WTC11 (cell line): ENCODE measurements at regions not wholly inside any gene's neighbourhood (a gene's known extent, or its start where the extent isn't known, plus 50 kb on each side); places are given as distances from the start of the nearest gene placed in this dataset.

Source experiments
- ATAC-seq: fragments of 200-7000 bp; cut with Tn5 transposase; 2 replicates; pipeline ENCODE4 v1.10.0; 2021; ENCODE audit warnings: mild to moderate bottlenecking, moderate library complexity
- CTCF ChIA-PET: fragments of 300-600 bp; sonication (Branson Sonifier 250); formaldehyde crosslinking; loops from one replicate; lab custom pipeline; 2021; ENCODE audit warnings: antibody characterized with exemption; lab: Charles Lee
- POLR2A ChIA-PET: fragments of 350-600 bp; sonication (Branson Sonifier 250); formaldehyde crosslinking; loops from one replicate; lab custom pipeline; 2021; ENCODE audit warnings: antibody characterized with exemption; lab: Charles Lee
- DNase-seq: peaks from one replicate; pipeline ENCODE4 v3.0.0; 2021; ENCODE audit warnings: low spot score
- H3K27ac Mint-ChIP-seq: 2 replicates; pipeline ENCODE4 v1.8.0; 2021; ENCODE audit warnings: mixed read lengths
- H3K27me3 Mint-ChIP-seq: 2 replicates; pipeline ENCODE4 v1.8.0; 2021; ENCODE audit warnings: low read depth, mild to moderate bottlenecking, moderate library complexity, mixed read lengths
- H3K36me3 Mint-ChIP-seq: 2 replicates; pipeline ENCODE4 v1.8.0; 2021; ENCODE audit warnings: mixed read lengths
- H3K4me1 Mint-ChIP-seq: 2 replicates; pipeline ENCODE4 v1.8.0; 2022; ENCODE audit warnings: mixed read lengths
- H3K4me3 Mint-ChIP-seq: 2 replicates; pipeline ENCODE4 v1.8.0; 2021; ENCODE audit warnings: mild to moderate bottlenecking, moderate library complexity, mixed read lengths
- H3K9me3 Mint-ChIP-seq: 2 replicates; pipeline ENCODE4 v1.8.0; 2021; ENCODE audit warnings: mixed read lengths
- ATF1 ChIP-seq: sonication (generic); formaldehyde crosslinking; IDR thresholded peaks from 2 replicates; pipeline ENCODE4 v1.8.1; 2023; ENCODE audit warnings: mild to moderate bottlenecking, moderate library complexity, missing genetic modification reagents
- EMX1 ChIP-seq: fragments of 250-450 bp; sonication (Bioruptor Pico); IDR thresholded peaks from 2 replicates; pipeline ENCODE4 v1.8.0; 2021; ENCODE audit warnings: mild to moderate bottlenecking
- ESRRA ChIP-seq: sonication (generic); formaldehyde crosslinking; IDR thresholded peaks from 2 replicates; pipeline ENCODE4 v1.8.1; 2022; ENCODE audit warnings: mild to moderate bottlenecking, missing genetic modification reagents, borderline replicate concordance
- GRHL2 ChIP-seq: fragments of 250-450 bp; sonication (Bioruptor Pico); IDR thresholded peaks from 2 replicates; pipeline ENCODE4 v1.8.0; 2022; ENCODE audit warnings: mild to moderate bottlenecking, moderate library complexity; ENCODE audit not compliant: insufficient replicate concordance, severe bottlenecking
- HMGA2 ChIP-seq: fragments of 250-450 bp; sonication (Bioruptor Pico); IDR thresholded peaks from 2 replicates; pipeline ENCODE4 v1.4.0; 2021; ENCODE audit warnings: mild to moderate bottlenecking, moderate library complexity
- NFYB ChIP-seq: sonication (generic); formaldehyde crosslinking; conservative IDR thresholded peaks from 2 replicates; pipeline ENCODE4 v1.8.0; 2022; ENCODE audit warnings: low read depth, missing genetic modification reagents
- NR3C1 ChIP-seq: sonication (generic); formaldehyde crosslinking; conservative IDR thresholded peaks from 2 replicates; pipeline ENCODE4 v1.8.1; 2023; ENCODE audit warnings: low read depth, mild to moderate bottlenecking, missing genetic modification reagents
- PRRX2 ChIP-seq: fragments of 250-450 bp; sonication (Bioruptor Pico); IDR thresholded peaks from 2 replicates; pipeline ENCODE4 v1.8.0; 2021; ENCODE audit warnings: mild to moderate bottlenecking
- RELA ChIP-seq: sonication (generic); formaldehyde crosslinking; IDR thresholded peaks from 2 replicates; pipeline ENCODE4 v1.8.1; 2022; ENCODE audit warnings: missing genetic modification reagents, mild to moderate bottlenecking, borderline replicate concordance
- ZNF138 ChIP-seq: sonication (generic); formaldehyde crosslinking; conservative IDR thresholded peaks from 2 replicates; pipeline ENCODE4 v1.8.1; 2022; ENCODE audit warnings: mild to moderate bottlenecking, moderate library complexity, missing genetic modification reagents
- TF ChIP-seq, protein P1 (sequence below): sonication (generic); formaldehyde crosslinking; IDR thresholded peaks from 2 replicates; pipeline ENCODE4 v1.8.0; 2023; ENCODE audit warnings: mild to moderate bottlenecking, missing genetic modification reagents
- TF ChIP-seq, protein P2 (sequence below): fragments of 200-600 bp; IDR thresholded peaks from 2 replicates; pipeline ENCODE4 v1.8.0; 2022; ENCODE audit warnings: antibody characterized with exemption
- TF ChIP-seq, protein P3 (sequence below): sonication (generic); formaldehyde crosslinking; IDR thresholded peaks from 2 replicates; pipeline ENCODE4 v1.8.0; 2022; ENCODE audit warnings: mild to moderate bottlenecking, missing genetic modification reagents
- TF ChIP-seq, protein P4 (sequence below): sonication (generic); formaldehyde crosslinking; IDR thresholded peaks from 2 replicates; pipeline ENCODE4 v1.8.1; 2022; ENCODE audit warnings: low read depth, mild to moderate bottlenecking, moderate library complexity, missing genetic modification reagents, borderline replicate concordance
- TF ChIP-seq, protein P5 (sequence below): sonication (generic); formaldehyde crosslinking; IDR thresholded peaks from 2 replicates; pipeline ENCODE4 v1.8.1; 2022; ENCODE audit warnings: missing genetic modification reagents, borderline replicate concordance
- TF ChIP-seq, protein P6 (sequence below): fragments of 250-450 bp; sonication (Bioruptor Pico); IDR thresholded peaks from 2 replicates; pipeline ENCODE4 v1.9.0; 2021; ENCODE audit warnings: mild to moderate bottlenecking

DNA sequence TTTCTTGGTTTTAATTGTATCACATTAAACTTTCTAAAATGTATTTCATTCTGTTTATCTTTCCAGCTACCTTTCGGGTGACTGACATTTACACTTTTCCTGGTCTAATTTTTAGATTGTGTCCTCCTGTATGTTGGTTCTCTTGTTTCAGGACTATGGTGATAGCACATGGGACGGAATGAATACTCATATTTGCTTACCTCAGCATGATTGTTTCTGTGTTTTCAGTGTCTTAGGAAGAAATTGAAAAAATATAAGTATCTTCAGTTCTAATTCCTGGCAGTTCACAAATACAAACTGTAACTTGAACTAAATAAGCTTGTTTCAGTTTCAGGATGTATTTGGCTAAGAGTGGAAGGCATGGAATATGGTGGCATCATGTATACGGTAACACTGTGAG lies 80.1 kb upstream of the ROBO1 start:
- POLR2A ChIA-PET: no interaction called here
- TF ChIP-seq ESRRA (CRISPR knock-in tag): no peak
- no peak overlapping the region for H3K4me3 Mint-ChIP-seq
- no peak overlapping the region for H3K27ac Mint-ChIP-seq
- H3K27me3 Mint-ChIP-seq: no peaks in the 10 kb centered on the region
- ATAC-seq (no peak), DNase-seq (no peak)
- H3K36me3 Mint-ChIP-seq: no peaks in the 10 kb centered on the region
- CTCF ChIA-PET: no interaction called here
- no peaks in the 10 kb centered on the region for H3K9me3 Mint-ChIP-seq
- no peaks in the 10 kb centered on the region for H3K4me1 Mint-ChIP-seq

DNA sequence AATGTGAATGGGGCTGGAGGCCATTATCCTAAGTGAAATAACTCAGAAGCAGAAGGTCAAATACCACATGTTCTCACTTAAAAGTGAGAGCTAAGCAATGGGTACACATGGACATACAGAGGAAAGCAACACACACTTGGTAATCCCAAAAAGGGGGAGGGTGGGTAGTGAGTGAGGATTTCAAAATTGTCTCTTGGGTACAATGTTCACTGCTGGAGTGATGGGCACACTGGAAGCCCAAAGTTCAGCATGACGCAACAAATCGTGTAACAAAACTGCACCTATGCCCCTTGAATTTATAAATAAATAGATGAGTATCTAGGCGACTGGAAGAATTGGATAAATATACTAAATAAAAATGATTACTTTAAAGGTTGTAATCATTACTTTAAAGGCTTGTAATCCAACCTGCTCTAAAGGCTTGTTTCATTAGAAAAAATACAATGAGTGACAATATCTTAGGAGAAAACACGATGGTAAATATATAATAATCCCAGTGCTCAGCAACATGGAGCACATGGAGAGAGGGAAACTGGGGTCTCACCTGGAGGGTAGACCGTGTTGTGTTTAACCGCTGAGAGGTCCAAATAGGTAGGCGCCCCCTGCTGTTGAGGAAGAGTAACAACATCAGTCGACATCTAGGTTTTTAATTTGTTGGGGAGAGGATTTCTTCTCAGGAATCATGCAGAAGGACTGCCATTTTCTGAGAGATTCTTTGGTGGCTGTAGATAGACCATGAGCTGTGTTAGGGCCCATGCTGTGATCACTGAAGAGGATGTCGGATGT lies 78.5 kb upstream of the ROBO1 start:
- Mint-ChIP-seq H3K4me3 (no peak overlapping the region), H3K27ac (no peak overlapping the region), H3K4me1 (no peaks in the 10 kb centered on the region), H3K27me3 (no peaks in the 10 kb centered on the region), H3K9me3 (no peaks in the 10 kb centered on the region)
- ChIA-PET CTCF (no interaction called here), POLR2A (no interaction called here)
- DNase-seq (peak; percentile 40), ATAC-seq (peak; percentile 84)
- TF ChIP-seq, protein P1, sequence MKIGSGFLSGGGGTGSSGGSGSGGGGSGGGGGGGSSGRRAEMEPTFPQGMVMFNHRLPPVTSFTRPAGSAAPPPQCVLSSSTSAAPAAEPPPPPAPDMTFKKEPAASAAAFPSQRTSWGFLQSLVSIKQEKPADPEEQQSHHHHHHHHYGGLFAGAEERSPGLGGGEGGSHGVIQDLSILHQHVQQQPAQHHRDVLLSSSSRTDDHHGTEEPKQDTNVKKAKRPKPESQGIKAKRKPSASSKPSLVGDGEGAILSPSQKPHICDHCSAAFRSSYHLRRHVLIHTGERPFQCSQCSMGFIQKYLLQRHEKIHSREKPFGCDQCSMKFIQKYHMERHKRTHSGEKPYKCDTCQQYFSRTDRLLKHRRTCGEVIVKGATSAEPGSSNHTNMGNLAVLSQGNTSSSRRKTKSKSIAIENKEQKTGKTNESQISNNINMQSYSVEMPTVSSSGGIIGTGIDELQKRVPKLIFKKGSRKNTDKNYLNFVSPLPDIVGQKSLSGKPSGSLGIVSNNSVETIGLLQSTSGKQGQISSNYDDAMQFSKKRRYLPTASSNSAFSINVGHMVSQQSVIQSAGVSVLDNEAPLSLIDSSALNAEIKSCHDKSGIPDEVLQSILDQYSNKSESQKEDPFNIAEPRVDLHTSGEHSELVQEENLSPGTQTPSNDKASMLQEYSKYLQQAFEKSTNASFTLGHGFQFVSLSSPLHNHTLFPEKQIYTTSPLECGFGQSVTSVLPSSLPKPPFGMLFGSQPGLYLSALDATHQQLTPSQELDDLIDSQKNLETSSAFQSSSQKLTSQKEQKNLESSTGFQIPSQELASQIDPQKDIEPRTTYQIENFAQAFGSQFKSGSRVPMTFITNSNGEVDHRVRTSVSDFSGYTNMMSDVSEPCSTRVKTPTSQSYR: no peak
- TF ChIP-seq, protein P2, sequence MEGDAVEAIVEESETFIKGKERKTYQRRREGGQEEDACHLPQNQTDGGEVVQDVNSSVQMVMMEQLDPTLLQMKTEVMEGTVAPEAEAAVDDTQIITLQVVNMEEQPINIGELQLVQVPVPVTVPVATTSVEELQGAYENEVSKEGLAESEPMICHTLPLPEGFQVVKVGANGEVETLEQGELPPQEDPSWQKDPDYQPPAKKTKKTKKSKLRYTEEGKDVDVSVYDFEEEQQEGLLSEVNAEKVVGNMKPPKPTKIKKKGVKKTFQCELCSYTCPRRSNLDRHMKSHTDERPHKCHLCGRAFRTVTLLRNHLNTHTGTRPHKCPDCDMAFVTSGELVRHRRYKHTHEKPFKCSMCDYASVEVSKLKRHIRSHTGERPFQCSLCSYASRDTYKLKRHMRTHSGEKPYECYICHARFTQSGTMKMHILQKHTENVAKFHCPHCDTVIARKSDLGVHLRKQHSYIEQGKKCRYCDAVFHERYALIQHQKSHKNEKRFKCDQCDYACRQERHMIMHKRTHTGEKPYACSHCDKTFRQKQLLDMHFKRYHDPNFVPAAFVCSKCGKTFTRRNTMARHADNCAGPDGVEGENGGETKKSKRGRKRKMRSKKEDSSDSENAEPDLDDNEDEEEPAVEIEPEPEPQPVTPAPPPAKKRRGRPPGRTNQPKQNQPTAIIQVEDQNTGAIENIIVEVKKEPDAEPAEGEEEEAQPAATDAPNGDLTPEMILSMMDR: peak; percentile 71
- TF ChIP-seq HMGA2 (CRISPR knock-in tag) (no peak), NR3C1 (CRISPR knock-in tag) (no peak), ZNF138 (CRISPR knock-in tag) (no peak)
- TF ChIP-seq, all 79 proteins: peak for 1
- H3K36me3 Mint-ChIP-seq: no peaks in the 10 kb centered on the region

DNA sequence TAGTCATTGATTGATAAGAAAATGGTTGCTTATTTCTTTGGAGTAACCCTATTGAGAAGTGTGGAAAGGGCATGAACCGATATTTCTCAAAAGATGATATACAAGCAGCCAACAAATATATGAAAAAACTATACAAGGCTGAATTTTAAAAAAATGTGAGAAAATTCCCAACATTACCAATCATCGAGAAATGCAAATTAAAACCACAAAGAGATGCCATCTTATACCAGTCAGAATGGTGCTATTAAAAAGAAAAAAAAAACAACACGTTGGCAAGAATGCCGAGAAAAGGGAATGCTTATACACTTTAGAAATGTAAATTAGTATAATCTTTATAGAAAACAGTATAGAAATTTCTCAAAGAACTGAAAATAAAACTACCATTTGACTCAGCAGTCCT lies 77.7 kb upstream of the ROBO1 start:
- no peaks in the 10 kb centered on the region for H3K9me3 Mint-ChIP-seq
- TF ChIP-seq, protein P3, sequence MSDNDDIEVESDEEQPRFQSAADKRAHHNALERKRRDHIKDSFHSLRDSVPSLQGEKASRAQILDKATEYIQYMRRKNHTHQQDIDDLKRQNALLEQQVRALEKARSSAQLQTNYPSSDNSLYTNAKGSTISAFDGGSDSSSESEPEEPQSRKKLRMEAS (CRISPR knock-in tag): no peak
- DNase-seq (no peak), ATAC-seq (no peak)
- no peak overlapping the region for H3K27ac Mint-ChIP-seq
- no peaks in the 10 kb centered on the region for H3K4me1 Mint-ChIP-seq
- ChIA-PET POLR2A (no interaction called here), CTCF (no interaction called here)
- no peak overlapping the region for H3K4me3 Mint-ChIP-seq
- no peaks in the 10 kb centered on the region for H3K27me3 Mint-ChIP-seq
- no peaks in the 10 kb centered on the region for H3K36me3 Mint-ChIP-seq

DNA sequence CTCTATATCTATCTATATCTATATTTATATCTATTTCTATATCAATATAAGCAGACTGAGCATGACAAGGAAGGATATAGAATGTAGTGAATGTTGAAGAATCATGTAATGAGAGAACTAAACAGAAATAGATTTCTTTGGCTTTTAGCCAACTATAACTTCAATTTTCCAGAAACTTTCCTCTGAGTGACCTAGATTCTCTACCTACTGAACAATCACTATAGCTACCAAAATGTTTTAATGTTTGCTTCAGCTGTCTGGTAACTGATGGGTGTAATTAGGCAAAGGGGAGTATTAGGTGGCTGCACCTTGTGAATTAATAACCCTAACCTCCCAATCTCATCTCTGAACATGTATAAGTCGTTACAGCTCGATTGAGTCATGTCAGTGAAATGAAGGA lies 76.4 kb upstream of the ROBO1 start:
- DNase-seq: no peak
- ChIA-PET CTCF (no interaction called here), POLR2A (no interaction called here)
- Mint-ChIP-seq H3K4me3 (no peak overlapping the region), H3K27ac (no peak overlapping the region), H3K4me1 (no peaks in the 10 kb centered on the region), H3K36me3 (no peaks in the 10 kb centered on the region), H3K9me3 (no peaks in the 10 kb centered on the region), H3K27me3 (no peaks in the 10 kb centered on the region)
- TF ChIP-seq NFYB (CRISPR knock-in tag): no peak
- TF ChIP-seq, protein P4, sequence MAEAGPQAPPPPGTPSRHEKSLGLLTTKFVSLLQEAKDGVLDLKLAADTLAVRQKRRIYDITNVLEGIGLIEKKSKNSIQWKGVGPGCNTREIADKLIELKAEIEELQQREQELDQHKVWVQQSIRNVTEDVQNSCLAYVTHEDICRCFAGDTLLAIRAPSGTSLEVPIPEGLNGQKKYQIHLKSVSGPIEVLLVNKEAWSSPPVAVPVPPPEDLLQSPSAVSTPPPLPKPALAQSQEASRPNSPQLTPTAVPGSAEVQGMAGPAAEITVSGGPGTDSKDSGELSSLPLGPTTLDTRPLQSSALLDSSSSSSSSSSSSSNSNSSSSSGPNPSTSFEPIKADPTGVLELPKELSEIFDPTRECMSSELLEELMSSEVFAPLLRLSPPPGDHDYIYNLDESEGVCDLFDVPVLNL (CRISPR knock-in tag): no peak
- no peak for ATAC-seq

DNA sequence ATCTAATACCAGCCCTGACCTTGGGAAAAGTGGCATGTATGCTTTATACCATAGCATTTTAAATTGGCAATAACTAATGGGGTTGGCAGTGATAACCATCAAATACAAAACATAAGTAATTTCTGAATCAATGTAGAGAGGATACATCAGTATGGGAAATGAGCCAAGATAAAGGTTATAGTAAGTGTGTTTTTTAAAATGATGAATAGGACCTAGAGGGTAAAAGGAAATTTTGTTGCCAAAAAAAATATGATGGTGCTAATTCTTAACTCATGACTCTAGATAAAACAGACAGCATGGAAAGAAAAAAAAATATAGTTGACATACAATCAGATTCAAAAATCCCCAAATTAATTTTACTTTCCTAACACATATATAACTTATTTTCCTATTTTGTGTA lies 75.4 kb upstream of the ROBO1 start:
- no peaks in the 10 kb centered on the region for H3K36me3 Mint-ChIP-seq

More for the DNA sequence above, 75.4 kb upstream of the ROBO1 start:
- ATAC-seq: no peak
- TF ChIP-seq ATF1 (CRISPR knock-in tag): no peak
- TF ChIP-seq, protein P5, sequence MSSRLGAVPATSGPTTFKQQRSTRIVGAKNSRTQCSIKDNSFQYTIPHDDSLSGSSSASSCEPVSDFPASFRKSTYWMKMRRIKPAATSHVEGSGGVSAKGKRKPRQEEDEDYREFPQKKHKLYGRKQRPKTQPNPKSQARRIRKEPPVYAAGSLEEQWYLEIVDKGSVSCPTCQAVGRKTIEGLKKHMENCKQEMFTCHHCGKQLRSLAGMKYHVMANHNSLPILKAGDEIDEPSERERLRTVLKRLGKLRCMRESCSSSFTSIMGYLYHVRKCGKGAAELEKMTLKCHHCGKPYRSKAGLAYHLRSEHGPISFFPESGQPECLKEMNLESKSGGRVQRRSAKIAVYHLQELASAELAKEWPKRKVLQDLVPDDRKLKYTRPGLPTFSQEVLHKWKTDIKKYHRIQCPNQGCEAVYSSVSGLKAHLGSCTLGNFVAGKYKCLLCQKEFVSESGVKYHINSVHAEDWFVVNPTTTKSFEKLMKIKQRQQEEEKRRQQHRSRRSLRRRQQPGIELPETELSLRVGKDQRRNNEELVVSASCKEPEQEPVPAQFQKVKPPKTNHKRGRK: no peak
- TF ChIP-seq, protein P6, sequence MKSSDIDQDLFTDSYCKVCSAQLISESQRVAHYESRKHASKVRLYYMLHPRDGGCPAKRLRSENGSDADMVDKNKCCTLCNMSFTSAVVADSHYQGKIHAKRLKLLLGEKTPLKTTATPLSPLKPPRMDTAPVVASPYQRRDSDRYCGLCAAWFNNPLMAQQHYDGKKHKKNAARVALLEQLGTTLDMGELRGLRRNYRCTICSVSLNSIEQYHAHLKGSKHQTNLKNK (CRISPR knock-in tag): no peak
- TF ChIP-seq EMX1 (CRISPR knock-in tag): no peak
- no peak for TF ChIP-seq GRHL2 (CRISPR knock-in tag)
- no peak for TF ChIP-seq PRRX2 (CRISPR knock-in tag)
- TF ChIP-seq RELA (CRISPR knock-in tag): no peak
- TF ChIP-seq, all 79 proteins: peak for 0
- ChIA-PET POLR2A (no interaction called here), CTCF (no interaction called here)
- DNase-seq: no peak
- no peaks in the 10 kb centered on the region for H3K9me3 Mint-ChIP-seq
- H3K4me3 Mint-ChIP-seq: no peak overlapping the region
- H3K27me3 Mint-ChIP-seq: no peaks in the 10 kb centered on the region
- no peaks in the 10 kb centered on the region for H3K4me1 Mint-ChIP-seq
- H3K27ac Mint-ChIP-seq: no peak overlapping the region
